ENCODE measurements at regions not wholly inside any gene's neighbourhood (a gene's known extent, or its start where the extent isn't known, plus 50 kb on each side); places are given as distances from the start of the nearest gene placed in this dataset.

GRCh38 chr3:59506191-59506590 is 456.4 kb upstream of the CFAP20DC start:
- no peak for TF ChIP-seq POLR2AphosphoS5 (IDR thresholded peaks at IDR 0.05; ENCODE audit: low read length)
- TF ChIP-seq ZNF687 (IDR thresholded peaks at IDR 0.05) = no peak
- TF ChIP-seq, protein P1, sequence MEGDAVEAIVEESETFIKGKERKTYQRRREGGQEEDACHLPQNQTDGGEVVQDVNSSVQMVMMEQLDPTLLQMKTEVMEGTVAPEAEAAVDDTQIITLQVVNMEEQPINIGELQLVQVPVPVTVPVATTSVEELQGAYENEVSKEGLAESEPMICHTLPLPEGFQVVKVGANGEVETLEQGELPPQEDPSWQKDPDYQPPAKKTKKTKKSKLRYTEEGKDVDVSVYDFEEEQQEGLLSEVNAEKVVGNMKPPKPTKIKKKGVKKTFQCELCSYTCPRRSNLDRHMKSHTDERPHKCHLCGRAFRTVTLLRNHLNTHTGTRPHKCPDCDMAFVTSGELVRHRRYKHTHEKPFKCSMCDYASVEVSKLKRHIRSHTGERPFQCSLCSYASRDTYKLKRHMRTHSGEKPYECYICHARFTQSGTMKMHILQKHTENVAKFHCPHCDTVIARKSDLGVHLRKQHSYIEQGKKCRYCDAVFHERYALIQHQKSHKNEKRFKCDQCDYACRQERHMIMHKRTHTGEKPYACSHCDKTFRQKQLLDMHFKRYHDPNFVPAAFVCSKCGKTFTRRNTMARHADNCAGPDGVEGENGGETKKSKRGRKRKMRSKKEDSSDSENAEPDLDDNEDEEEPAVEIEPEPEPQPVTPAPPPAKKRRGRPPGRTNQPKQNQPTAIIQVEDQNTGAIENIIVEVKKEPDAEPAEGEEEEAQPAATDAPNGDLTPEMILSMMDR (IDR thresholded peaks at IDR 0.05 in 2 of 3, conservative IDR thresholded peaks at IDR 0.05 in 1 of 3; ENCODE audit: control insufficient read depth in 2 of 3, extremely low read depth in 1 of 3, insufficient read depth in 1 of 3, low read depth in 3 of 3, low read length in 3 of 3) = no peak
- TF ChIP-seq USF2 (IDR thresholded peaks at IDR 0.05; ENCODE audit: borderline replicate concordance, low read depth, low read length) = no peak
- no peak for TF ChIP-seq NR2C1 (IDR thresholded peaks at IDR 0.05)
- TF ChIP-seq ETV6 (conservative IDR thresholded peaks at IDR 0.05 in 1 of 2, IDR thresholded peaks at IDR 0.05 in 1 of 2; ENCODE audit: borderline replicate concordance in 1 of 2, low read depth in 1 of 2) = no peak
- no peak for TF ChIP-seq TAF1 (IDR thresholded peaks at IDR 0.05; ENCODE audit: borderline replicate concordance, low read depth, low read length)
- TF ChIP-seq HDAC2 (IDR thresholded peaks at IDR 0.05) = no peak
- TF ChIP-seq, protein P2, sequence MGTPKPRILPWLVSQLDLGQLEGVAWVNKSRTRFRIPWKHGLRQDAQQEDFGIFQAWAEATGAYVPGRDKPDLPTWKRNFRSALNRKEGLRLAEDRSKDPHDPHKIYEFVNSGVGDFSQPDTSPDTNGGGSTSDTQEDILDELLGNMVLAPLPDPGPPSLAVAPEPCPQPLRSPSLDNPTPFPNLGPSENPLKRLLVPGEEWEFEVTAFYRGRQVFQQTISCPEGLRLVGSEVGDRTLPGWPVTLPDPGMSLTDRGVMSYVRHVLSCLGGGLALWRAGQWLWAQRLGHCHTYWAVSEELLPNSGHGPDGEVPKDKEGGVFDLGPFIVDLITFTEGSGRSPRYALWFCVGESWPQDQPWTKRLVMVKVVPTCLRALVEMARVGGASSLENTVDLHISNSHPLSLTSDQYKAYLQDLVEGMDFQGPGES (IDR thresholded peaks at IDR 0.05) = no peak
- TF ChIP-seq MYC (IDR thresholded peaks at IDR 0.05; ENCODE audit: insufficient read depth, insufficient read length, insufficient replicate concordance, low read length, severe bottlenecking) = no peak
- no peak for TF ChIP-seq RFX5 (IDR thresholded peaks at IDR 0.05; ENCODE audit: low read depth, low read length)
- no peak for TF ChIP-seq EZH2 (IDR thresholded peaks at IDR 0.05; ENCODE audit: borderline replicate concordance, control insufficient read depth, low read depth, low read length)
